K562 (cell line): ENCODE measurements at regions not wholly inside any gene's neighbourhood (a gene's known extent, or its start where the extent isn't known, plus 50 kb on each side); places are given as distances from the start of the nearest gene placed in this dataset.

Experiments
- ATAC-seq: fragments of 200-7000 bp; cut with Tn5 transposase; 3 replicates; pipeline ENCODE4 v1.9.1; 2020; ENCODE audit warnings: moderate library complexity
- BruUV-seq: library from RNA; stranded (reverse); fragments of 400-500 nt; replicated peaks from 2 replicates; lab custom pipeline; 2021; lab: Mats Ljungman, UMichigan
- CTCF ChIA-PET: fragments of 300-600 bp; formaldehyde crosslinking; extraction: SDS; loops from one replicate; lab custom pipeline; 2021; ENCODE audit warnings: low intra/inter-chr PET ratio; lab: Yijun Ruan, JAX
- POLR2A ChIA-PET: fragments of 300-600, 350-650 bp; sonication (Branson Sonifier 250); formaldehyde crosslinking; extraction: SDS; loops from one replicate; lab custom pipeline; 2021; ENCODE audit warnings: antibody characterized with exemption, inconsistent platforms; lab: Yijun Ruan, JAX
- DNase-seq, 4 experiments: peaks; one replicate each; pipeline versions ENCODE4 v3.0.0 to v3.0.0-alpha.2; 2011 to 2018; ENCODE audit warnings: low spot score in 3 of 4, mixed read lengths in 3 of 4; ENCODE audit errors: extremely low read depth in 1 of 4
- FAIRE-seq: peaks from 2 replicates; lab custom pipeline; 2011; peaks lifted over from hg19 to GRCh38; lab: Jason Lieb, UNC
- H2AFZ ChIP-seq: 2 replicates; pipeline ENCODE4 v1.6.0; 2011; ENCODE audit warnings: low read depth, low read length, control low read depth, inconsistent platforms
- H3K27ac ChIP-seq: fragments of 200-600 bp; 3 replicates; pipeline ENCODE4 v1.8.0; 2011; ENCODE audit warnings: low read depth, mild to moderate bottlenecking, control low read depth, inconsistent platforms, low read length, moderate library complexity, mixed read lengths; ENCODE audit errors: extremely low read depth
- H3K27me3 ChIP-seq, 2 experiments: fragments of 300-600 bp in 1 of 2; 2 replicates in 1 of 2; 3 replicates in 1 of 2; pipeline versions ENCODE4 v1.6.0 to v1.8.0; 2011; ENCODE audit warnings: inconsistent platforms in 2 of 2, low read length in 2 of 2, mild to moderate bottlenecking in 1 of 2, mixed read lengths in 1 of 2, moderate library complexity in 1 of 2; ENCODE audit not compliant: control insufficient read depth in 2 of 2, insufficient read depth in 2 of 2
- H3K36me3 ChIP-seq: fragments of 300-600 bp; 3 replicates; pipeline ENCODE4 v1.8.0; 2011; ENCODE audit warnings: mild to moderate bottlenecking, low read length, inconsistent platforms; ENCODE audit not compliant: control insufficient read depth, insufficient read depth
- H3K4me1 ChIP-seq, 2 experiments: fragments of 200-600 bp in 1 of 2; replicated peaks in 1 of 2; 2 replicates in 1 of 2; 3 replicates in 1 of 2; pipeline versions ENCODE4 v1.5.1 to v1.8.0; 2011; ENCODE audit warnings: inconsistent platforms in 2 of 2, low read length in 2 of 2, mild to moderate bottlenecking in 1 of 2, mixed read lengths in 1 of 2, moderate library complexity in 1 of 2; ENCODE audit not compliant: control insufficient read depth in 2 of 2, insufficient read depth in 2 of 2
- H3K4me2 ChIP-seq: 2 replicates; pipeline ENCODE4 v1.6.1; 2011; ENCODE audit warnings: low read length, control low read depth, inconsistent platforms, mixed read lengths; ENCODE audit not compliant: insufficient read depth
- H3K4me3 ChIP-seq: fragments of 200-600 bp; sonication (generic), shearing (Covaris generic); 2 replicates; pipeline ENCODE4 v1.5.1; 2016; ENCODE audit warnings: control low read depth, inconsistent platforms
- H3K79me2 ChIP-seq: fragments of 200-600 bp; 3 replicates; pipeline ENCODE4 v1.8.0; 2011; ENCODE audit warnings: low read length, inconsistent platforms; ENCODE audit not compliant: control insufficient read depth, insufficient read depth
- H3K9ac ChIP-seq, 2 experiments: 2 replicates each; pipeline versions ENCODE4 v1.6.0 to v1.6.1; 2011; ENCODE audit warnings: low read depth in 2 of 2, low read length in 2 of 2, control low read depth in 1 of 2, inconsistent platforms in 1 of 2, mild to moderate bottlenecking in 1 of 2, mixed read lengths in 1 of 2; ENCODE audit not compliant: insufficient read depth in 1 of 2
- H3K9me1 ChIP-seq: one replicate; pipeline ENCODE4 v1.6.0; 2011; ENCODE audit warnings: inconsistent platforms, mild to moderate bottlenecking, low read length, moderate library complexity; ENCODE audit not compliant: control insufficient read depth, insufficient read depth
- H3K9me3 ChIP-seq: replicated peaks from 2 replicates; pipeline ENCODE4 v1.5.1; 2011; ENCODE audit warnings: low read depth, low read length, inconsistent platforms; ENCODE audit not compliant: control insufficient read depth, insufficient read depth
- H4K20me1 ChIP-seq: replicated peaks from 2 replicates; pipeline ENCODE4 v1.6.1; 2011; ENCODE audit warnings: low read length, inconsistent platforms, mixed read lengths; ENCODE audit not compliant: control insufficient read depth, insufficient read depth
- CREB5 ChIP-seq: fragments of 250-450 bp; sonication (Bioruptor Pico); IDR thresholded peaks from 2 replicates; pipeline ENCODE4 v1.5.0; 2020; ENCODE audit warnings: mild to moderate bottlenecking
- ETV5 ChIP-seq: sonication (generic); formaldehyde crosslinking; IDR thresholded peaks from 2 replicates; pipeline ENCODE4 v1.4.0; 2020; ENCODE audit warnings: low read depth, mild to moderate bottlenecking, missing genetic modification reagents
- FUS ChIP-seq: fragments of 200-400 bp; formaldehyde crosslinking; optimal IDR thresholded peaks from 2 replicates; pipeline ENCODE3; 2017; ENCODE audit warnings: low read depth, low read length
- HIVEP1 ChIP-seq: fragments of 250-450 bp; sonication (Bioruptor Pico); IDR thresholded peaks from 2 replicates; pipeline ENCODE4 v1.4.0; 2020; ENCODE audit warnings: mild to moderate bottlenecking
- KAT7 ChIP-seq: sonication (generic); formaldehyde crosslinking; IDR thresholded peaks from 2 replicates; pipeline ENCODE4 v1.8.0; 2022; ENCODE audit warnings: missing genetic modification reagents, mild to moderate bottlenecking, borderline replicate concordance
- MYBL2 ChIP-seq, 2 experiments: fragments of 450-650 bp in 1 of 2; sonication (generic) in 1 of 2; formaldehyde crosslinking in 1 of 2; IDR thresholded peaks; 2 replicates each; pipeline versions ENCODE4 v1.6.1 to v1.8.1; 2017 to 2022; ENCODE audit warnings: borderline replicate concordance in 1 of 2, inconsistent platforms in 1 of 2, low read depth in 1 of 2, mild to moderate bottlenecking in 1 of 2, missing genetic modification reagents in 1 of 2, moderate library complexity in 1 of 2
- NONO ChIP-seq, 2 experiments: fragments of 200-400 bp in 1 of 2; fragments of 450-650 bp in 1 of 2; formaldehyde crosslinking in 1 of 2; IDR thresholded peaks; 2 replicates each; pipeline ENCODE4 v1.6.1; 2017; ENCODE audit warnings: low read depth in 2 of 2, mild to moderate bottlenecking in 2 of 2, moderate library complexity in 2 of 2, low read length in 1 of 2
- RBM39 ChIP-seq: fragments of 200-400 bp; formaldehyde crosslinking; optimal IDR thresholded peaks from 2 replicates; pipeline ENCODE3; 2018; ENCODE audit warnings: low read depth, low read length
- STAT6 ChIP-seq: sonication (generic); formaldehyde crosslinking; IDR thresholded peaks from 2 replicates; pipeline ENCODE4 v1.8.1; 2023; ENCODE audit warnings: mild to moderate bottlenecking, missing genetic modification reagents
- TFE3 ChIP-seq: fragments of 450-650 bp; formaldehyde crosslinking; IDR thresholded peaks from 2 replicates; pipeline ENCODE4 v1.4.0; 2020; ENCODE audit warnings: mild to moderate bottlenecking, mixed read lengths
- USF2 ChIP-seq: sonication (generic); formaldehyde crosslinking; IDR thresholded peaks from 2 replicates; pipeline ENCODE4 v1.5.0; 2020; ENCODE audit warnings: missing genetic modification reagents
- ZFX ChIP-seq: sonication (generic); formaldehyde crosslinking; IDR thresholded peaks from 2 replicates; pipeline ENCODE4 v1.8.0; 2022; ENCODE audit warnings: mild to moderate bottlenecking, missing genetic modification reagents, moderate library complexity
- ZNF3 ChIP-seq: fragments of 250-450 bp; sonication (Bioruptor Pico); IDR thresholded peaks from 2 replicates; pipeline ENCODE4 v1.5.0; 2021; ENCODE audit warnings: mild to moderate bottlenecking, moderate library complexity
- ZNF311 ChIP-seq: fragments of 250-450 bp; sonication (Bioruptor Pico); IDR thresholded peaks from 2 replicates; pipeline ENCODE4 v1.4.0; 2020; ENCODE audit warnings: mild to moderate bottlenecking, moderate library complexity
- ZNF431 ChIP-seq: sonication (generic); formaldehyde crosslinking; IDR thresholded peaks from 2 replicates; pipeline ENCODE4 v1.8.0; 2022; ENCODE audit warnings: mild to moderate bottlenecking, missing genetic modification reagents
- ZNF586 ChIP-seq: fragments of 450-650 bp; formaldehyde crosslinking; conservative IDR thresholded peaks from 2 replicates; pipeline ENCODE4 v1.4.0; 2020; ENCODE audit warnings: mild to moderate bottlenecking, moderate library complexity
- ZNF77 ChIP-seq: fragments of 250-450 bp; sonication (Bioruptor Pico); IDR thresholded peaks from 2 replicates; pipeline ENCODE4 v1.5.0; 2020
- in situ Hi-C: fragments of 300-500 bp; cut with MboI; formaldehyde crosslinking; loops from 4 replicates; pipeline ENCODE4 v1.15.0; 2018; ENCODE audit warnings: inconsistent platforms, mixed read lengths
- intact Hi-C: fragments of 100-400 bp; cut with micrococcal nuclease; formaldehyde crosslinking; loops from 2 replicates; pipeline ENCODE4 v1.14.2; 2022

- Histone ChIP-seq H3K36me3 (no peaks in the 10 kb centered on the region), H3K4me3 (no peak overlapping the region), H3K79me2 (no peaks in the 10 kb centered on the region), H3K27me3 (peaks cover 0 to 4% of the 10 kb centered on the region in 2 experiments; a peak in 4 of 5 replicates), H3K9ac (no peak overlapping the region), H3K4me1 (no peaks in the 10 kb centered on the region), H3K27ac (no peak overlapping the region), H3K4me2 (no peak overlapping the region), H3K9me1 (no peaks in the 10 kb centered on the region), H2AFZ (no peak overlapping the region), H3K9me3 (no peaks in the 10 kb centered on the region), H4K20me1 (no peaks in the 10 kb centered on the region)
- TF ChIP-seq RBM39 (no peak), NONO (IDR thresholded peaks at IDR 0.05; ENCODE audit: low read depth in 2 of 2, low read length in 1 of 2) (no peak), ZNF311 (CRISPR knock-in tag) (no peak), ZNF586 (CRISPR knock-in tag) (no peak), MYBL2 (IDR thresholded peaks at IDR 0.05; ENCODE audit: low read depth) (no peak), MYBL2 (CRISPR knock-in tag; IDR thresholded peaks at IDR 0.05; ENCODE audit: borderline replicate concordance) (no peak), TFE3 (CRISPR knock-in tag) (no peak), ZNF3 (no peak), ETV5 (CRISPR knock-in tag) (no peak), USF2 (no peak), CREB5 (CRISPR knock-in tag) (no peak), HIVEP1 (CRISPR knock-in tag) (no peak), KAT7 (CRISPR knock-in tag) (no peak), ZNF77 (CRISPR knock-in tag) (no peak), FUS (no peak), ZFX (no peak), ZNF431 (CRISPR knock-in tag) (no peak), STAT6 (no peak)
- no peak for DNase-seq
- in situ Hi-C loops (no loop called here), intact Hi-C loops (loop anchor here (10.0 kb wide), 1 partner anchor 777 kb away; no protein-coding TSS in a partner anchor)
- BruUV-seq = no TSS peak
- ChIA-PET POLR2A (interaction anchor here (0.9 kb wide), 1 partner anchor 14 kb away, joined by 4 read pairs; no protein-coding TSS in a partner anchor), CTCF (no interaction called here)
- ATAC-seq = no peak
- no peak for FAIRE-seq
These were observed 72.3 kb upstream of the SEM1 start for GRCh38 chr7:96781919-96782318.
